Suprapubic skin (tissue), 4 donors: ENCODE measurements at regions not wholly inside any gene's neighbourhood (a gene's known extent, or its start where the extent isn't known, plus 50 kb on each side); places are given as distances from the start of the nearest gene placed in this dataset.
"Not testable (repeated sequence)": the region's sequence is repeated elsewhere in the genome, so short reads cannot be mapped to it uniquely, and the experiment has no call there.

Experiments used
- DNase-seq, 2 donors: peaks; one replicate each; pipeline ENCODE4 v3.0.0-alpha.2; 2019; ENCODE audit warnings: low spot score in 2 of 2
- H3K27ac ChIP-seq: fragments of 200-600 bp; sonication (generic); one replicate; pipeline ENCODE4 v1.5.1; 2019
- H3K27me3 ChIP-seq: fragments of 200-600 bp; sonication (generic); one replicate; pipeline ENCODE4 v1.5.1; 2019
- H3K36me3 ChIP-seq: fragments of 200-600 bp; sonication (generic); one replicate; pipeline ENCODE4 v1.5.1; 2019
- H3K4me1 ChIP-seq: fragments of 200-600 bp; sonication (generic); one replicate; pipeline ENCODE4 v1.5.1; 2019
- H3K4me3 ChIP-seq: fragments of 200-600 bp; sonication (generic); one replicate; pipeline ENCODE4 v1.5.1; 2019; ENCODE audit warnings: mild to moderate bottlenecking
- H3K9me3 ChIP-seq: fragments of 200-600 bp; sonication (generic); one replicate; pipeline ENCODE4 v1.5.1; 2019
- CTCF ChIP-seq, 2 donors: fragments of 200-600 bp in 1 of 2; fragments of 450-650 bp in 1 of 2; sonication (generic) in 1 of 2; IDR thresholded peaks; one replicate each; pipeline ENCODE4 v1.5.1; 2016 to 2019; ENCODE audit warnings: antibody characterized with exemption in 2 of 2, mild to moderate bottlenecking in 1 of 2, moderate library complexity in 1 of 2
- EP300 ChIP-seq: sonication (generic); formaldehyde crosslinking; IDR thresholded peaks from one replicate; pipeline ENCODE4 v1.6.1; 2017; ENCODE audit warnings: antibody characterized with exemption
- POLR2A ChIP-seq, 2 donors: fragments of 450-650 bp; IDR thresholded peaks; one replicate each; pipeline ENCODE4 v1.6.1; 2017; ENCODE audit warnings: antibody characterized with exemption in 2 of 2, mild to moderate bottlenecking in 2 of 2, moderate library complexity in 2 of 2
- POLR2AphosphoS5 ChIP-seq, 3 donors: sonication (generic); formaldehyde crosslinking; IDR thresholded peaks; one replicate each; pipeline ENCODE4 v1.6.1; 2017; ENCODE audit warnings: antibody characterized with exemption in 3 of 3
- WGBS: methylation state at CpG from one replicate; pipeline ENCODE4 v1.1.5; 2018; 5-methylcytosine and 5-hydroxymethylcytosine counted together

GRCh38 chr7:142469696-142470543, 212.1 kb upstream of the PRSS58 start:
- TF ChIP-seq CTCF (IDR thresholded peaks at IDR 0.05) (no peak), EP300 (no peak), POLR2A (IDR thresholded peaks at IDR 0.05) (no peak), POLR2AphosphoS5 (IDR thresholded peaks at IDR 0.05) (no peak)
- 78% methylated on average over 10 of the region's 11 CpGs for WGBS
- DNase-seq = no peak
- Histone ChIP-seq H3K9me3 (no peaks in the 10 kb centered on the region), H3K27me3 (no peaks in the 10 kb centered on the region), H3K4me3 (no peak overlapping the region), H3K27ac (no peak overlapping the region), H3K4me1 (no peaks in the 10 kb centered on the region), H3K36me3 (no peaks in the 10 kb centered on the region)

GRCh38 chr7:142468871-142469665, 211.2 kb upstream of the PRSS58 start:
- no peak overlapping the region for H3K27ac ChIP-seq
- H3K36me3 ChIP-seq = no peaks in the 10 kb centered on the region
- TF ChIP-seq CTCF (IDR thresholded peaks at IDR 0.05) (no peak), POLR2AphosphoS5 (IDR thresholded peaks at IDR 0.05) (no peak), EP300 (no peak), POLR2A (IDR thresholded peaks at IDR 0.05) (no peak)
- no peak for DNase-seq
- H3K4me3 ChIP-seq = no peak overlapping the region
- no peaks in the 10 kb centered on the region for H3K27me3 ChIP-seq
- 79% methylated on average over 6 of the region's 6 CpGs for WGBS
- H3K9me3 ChIP-seq = no peaks in the 10 kb centered on the region
- no peaks in the 10 kb centered on the region for H3K4me1 ChIP-seq

- H3K27ac ChIP-seq, H3K27me3 ChIP-seq, DNase-seq, H3K4me1 ChIP-seq, H3K4me3 ChIP-seq, H3K36me3 ChIP-seq, H3K9me3 ChIP-seq: not testable (repeated sequence)
- 52% methylated on average over 7 of the region's 7 CpGs for WGBS
These were observed 209.3 kb upstream of the PRSS58 start for GRCh38 chr7:142467056-142467655.

GRCh38 chr7:142463401-142463850, 205.6 kb upstream of the PRSS58 start:
- no peak for TF ChIP-seq EP300
- TF ChIP-seq POLR2AphosphoS5 (IDR thresholded peaks at IDR 0.05) = no peak
- no peak for TF ChIP-seq CTCF (IDR thresholded peaks at IDR 0.05)
- TF ChIP-seq POLR2A (IDR thresholded peaks at IDR 0.05) = no peak
- H3K36me3 ChIP-seq = no peaks in the 10 kb centered on the region
- no peak overlapping the region for H3K27ac ChIP-seq
- no peaks in the 10 kb centered on the region for H3K9me3 ChIP-seq
- H3K27me3 ChIP-seq = no peaks in the 10 kb centered on the region
- no peak for DNase-seq
- no peaks in the 10 kb centered on the region for H3K4me1 ChIP-seq
- no peak overlapping the region for H3K4me3 ChIP-seq
- 23% methylated on average over 6 of the region's 6 CpGs for whole genome bisulfite sequencing

GRCh38 chr7:142461437-142461836, 203.6 kb upstream of the PRSS58 start:
- Histone ChIP-seq H3K27me3 (no peaks in the 10 kb centered on the region), H3K36me3 (no peaks in the 10 kb centered on the region), H3K27ac (no peak overlapping the region), H3K9me3 (no peaks in the 10 kb centered on the region), H3K4me1 (no peaks in the 10 kb centered on the region), H3K4me3 (no peak overlapping the region)
- no peak for DNase-seq
- no peak for TF ChIP-seq CTCF (IDR thresholded peaks at IDR 0.05)
- TF ChIP-seq EP300 = no peak
- no peak for TF ChIP-seq POLR2AphosphoS5 (IDR thresholded peaks at IDR 0.05)
- TF ChIP-seq POLR2A (IDR thresholded peaks at IDR 0.05) = no peak
- WGBS = 88% methylated on average over 2 of the region's 2 CpGs
